WTC11 (cell line): ENCODE measurements at regions not wholly inside any gene's neighbourhood (a gene's known extent, or its start where the extent isn't known, plus 50 kb on each side); places are given as distances from the start of the nearest gene placed in this dataset.

Experiments
- ATAC-seq: fragments of 200-7000 bp; cut with Tn5 transposase; 2 replicates; pipeline ENCODE4 v1.10.0; 2021; ENCODE audit warnings: mild to moderate bottlenecking, moderate library complexity
- CTCF ChIA-PET: fragments of 300-600 bp; sonication (Branson Sonifier 250); formaldehyde crosslinking; loops from one replicate; lab custom pipeline; 2021; ENCODE audit warnings: antibody characterized with exemption; lab: Charles Lee
- POLR2A ChIA-PET: fragments of 350-600 bp; sonication (Branson Sonifier 250); formaldehyde crosslinking; loops from one replicate; lab custom pipeline; 2021; ENCODE audit warnings: antibody characterized with exemption; lab: Charles Lee
- DNase-seq: peaks from one replicate; pipeline ENCODE4 v3.0.0; 2021; ENCODE audit warnings: low spot score
- H3K27ac Mint-ChIP-seq: 2 replicates; pipeline ENCODE4 v1.8.0; 2021; ENCODE audit warnings: mixed read lengths
- H3K27me3 Mint-ChIP-seq: 2 replicates; pipeline ENCODE4 v1.8.0; 2021; ENCODE audit warnings: low read depth, mild to moderate bottlenecking, moderate library complexity, mixed read lengths
- H3K36me3 Mint-ChIP-seq: 2 replicates; pipeline ENCODE4 v1.8.0; 2021; ENCODE audit warnings: mixed read lengths
- H3K4me1 Mint-ChIP-seq: 2 replicates; pipeline ENCODE4 v1.8.0; 2022; ENCODE audit warnings: mixed read lengths
- H3K4me3 Mint-ChIP-seq: 2 replicates; pipeline ENCODE4 v1.8.0; 2021; ENCODE audit warnings: mild to moderate bottlenecking, moderate library complexity, mixed read lengths
- H3K9me3 Mint-ChIP-seq: 2 replicates; pipeline ENCODE4 v1.8.0; 2021; ENCODE audit warnings: mixed read lengths
- ESRRA ChIP-seq: sonication (generic); formaldehyde crosslinking; IDR thresholded peaks from 2 replicates; pipeline ENCODE4 v1.8.1; 2022; ENCODE audit warnings: mild to moderate bottlenecking, missing genetic modification reagents, borderline replicate concordance
- ETV6 ChIP-seq: sonication (generic); formaldehyde crosslinking; IDR thresholded peaks from 2 replicates; pipeline ENCODE4 v1.8.1; 2022; ENCODE audit warnings: mild to moderate bottlenecking, missing genetic modification reagents
- FOXJ3 ChIP-seq: sonication (generic); formaldehyde crosslinking; IDR thresholded peaks from 2 replicates; pipeline ENCODE4 v1.9.0; 2021; ENCODE audit warnings: missing genetic modification reagents, mild to moderate bottlenecking, borderline replicate concordance
- FOXP1 ChIP-seq: sonication (generic); formaldehyde crosslinking; IDR thresholded peaks from 2 replicates; pipeline ENCODE4 v1.8.0; 2022; ENCODE audit warnings: missing genetic modification reagents, mild to moderate bottlenecking, moderate library complexity, borderline replicate concordance
- GABPB1 ChIP-seq: sonication (generic); formaldehyde crosslinking; IDR thresholded peaks from 2 replicates; pipeline ENCODE4 v1.8.1; 2023; ENCODE audit warnings: mild to moderate bottlenecking, missing genetic modification reagents
- GTF2I ChIP-seq: fragments of 250-450 bp; sonication (Bioruptor Pico); conservative IDR thresholded peaks from 2 replicates; pipeline ENCODE4 v1.4.0; 2021; ENCODE audit warnings: mild to moderate bottlenecking
- JAZF1 ChIP-seq: fragments of 250-450 bp; sonication (Bioruptor Pico); IDR thresholded peaks from 2 replicates; pipeline ENCODE4 v1.9.0; 2021; ENCODE audit warnings: moderate library complexity, mild to moderate bottlenecking, inconsistent platforms
- NFATC4 ChIP-seq: fragments of 250-450 bp; sonication (Bioruptor Pico); IDR thresholded peaks from 2 replicates; pipeline ENCODE4 v1.9.0; 2021; ENCODE audit warnings: mild to moderate bottlenecking
- NR1H2 ChIP-seq: sonication (generic); formaldehyde crosslinking; IDR thresholded peaks from 2 replicates; pipeline ENCODE4 v1.9.0; 2021; ENCODE audit warnings: mild to moderate bottlenecking, moderate library complexity, missing genetic modification reagents
- SMAD4 ChIP-seq: sonication (generic); formaldehyde crosslinking; IDR thresholded peaks from 2 replicates; pipeline ENCODE4 v1.8.0; 2022; ENCODE audit warnings: mild to moderate bottlenecking, missing genetic modification reagents
- ZNF396 ChIP-seq: fragments of 250-450 bp; sonication (Bioruptor Pico); IDR thresholded peaks from 2 replicates; pipeline ENCODE4 v1.8.0; 2021; ENCODE audit warnings: mild to moderate bottlenecking, moderate library complexity, borderline replicate concordance
- TF ChIP-seq, protein P1 (sequence below): sonication (generic); formaldehyde crosslinking; IDR thresholded peaks from 2 replicates; pipeline ENCODE4 v1.8.1; 2023; ENCODE audit warnings: mild to moderate bottlenecking, moderate library complexity, missing genetic modification reagents
- TF ChIP-seq, protein P2 (sequence below): sonication (generic); formaldehyde crosslinking; IDR thresholded peaks from 2 replicates; pipeline ENCODE4 v1.8.0; 2023; ENCODE audit warnings: mild to moderate bottlenecking, missing genetic modification reagents
- TF ChIP-seq, protein P3 (sequence below): sonication (generic); formaldehyde crosslinking; IDR thresholded peaks from 2 replicates; pipeline ENCODE4 v1.8.1; 2023; ENCODE audit warnings: mild to moderate bottlenecking, missing genetic modification reagents, borderline replicate concordance
- TF ChIP-seq, protein P4 (sequence below): sonication (generic); formaldehyde crosslinking; IDR thresholded peaks from 2 replicates; pipeline ENCODE4 v1.8.1; 2022; ENCODE audit warnings: mild to moderate bottlenecking, missing genetic modification reagents, moderate library complexity, borderline replicate concordance
- TF ChIP-seq, protein P5 (sequence below): sonication (generic); formaldehyde crosslinking; IDR thresholded peaks from 2 replicates; pipeline ENCODE4 v1.8.0; 2022; ENCODE audit warnings: mild to moderate bottlenecking, missing genetic modification reagents
- TF ChIP-seq, protein P6 (sequence below): fragments of 250-450 bp; sonication (Bioruptor Pico); IDR thresholded peaks from 2 replicates; pipeline ENCODE4 v1.9.0; 2021; ENCODE audit warnings: mild to moderate bottlenecking
- TF ChIP-seq, protein P7 (sequence below): fragments of 250-450 bp; sonication (Bioruptor Pico); IDR thresholded peaks from 2 replicates; pipeline ENCODE4 v1.9.0; 2021; ENCODE audit warnings: moderate library complexity, mild to moderate bottlenecking, inconsistent platforms, borderline replicate concordance

DNA sequence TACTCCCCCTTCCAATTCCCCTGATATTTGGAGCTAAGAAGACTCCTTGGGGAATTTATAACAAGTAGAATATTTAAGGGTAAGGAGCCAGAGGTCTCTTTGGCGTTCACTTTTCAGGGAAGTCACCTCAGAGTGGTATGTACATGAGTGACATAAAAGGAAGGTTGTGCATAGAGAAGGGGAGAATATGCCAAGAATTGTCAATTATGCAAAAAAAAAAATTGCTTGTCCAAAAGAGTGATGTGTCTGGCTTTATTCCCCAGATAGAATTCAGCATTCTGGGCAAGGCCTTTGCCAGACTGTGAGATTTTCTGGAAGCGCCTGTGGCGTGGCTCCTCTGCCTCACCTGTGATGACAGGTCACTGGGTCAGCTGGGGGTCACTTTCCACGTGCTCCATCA lies 170.2 kb downstream of the MIAT start:
- Mint-ChIP-seq H3K9me3 (no peaks in the 10 kb centered on the region), H3K27ac (no peak overlapping the region), H3K27me3 (no peaks in the 10 kb centered on the region), H3K36me3 (no peaks in the 10 kb centered on the region), H3K4me1 (no peaks in the 10 kb centered on the region), H3K4me3 (no peak overlapping the region)
- CTCF ChIA-PET = interaction anchor here (0.7 to 3.8 kb wide), 4 partner anchors 8 to 149 kb away, joined by 3 to 11 read pairs (median 4); no protein-coding TSS in a partner anchor
- DNase-seq = no peak
- TF ChIP-seq JAZF1 (CRISPR knock-in tag) = no peak
- TF ChIP-seq, protein P1, sequence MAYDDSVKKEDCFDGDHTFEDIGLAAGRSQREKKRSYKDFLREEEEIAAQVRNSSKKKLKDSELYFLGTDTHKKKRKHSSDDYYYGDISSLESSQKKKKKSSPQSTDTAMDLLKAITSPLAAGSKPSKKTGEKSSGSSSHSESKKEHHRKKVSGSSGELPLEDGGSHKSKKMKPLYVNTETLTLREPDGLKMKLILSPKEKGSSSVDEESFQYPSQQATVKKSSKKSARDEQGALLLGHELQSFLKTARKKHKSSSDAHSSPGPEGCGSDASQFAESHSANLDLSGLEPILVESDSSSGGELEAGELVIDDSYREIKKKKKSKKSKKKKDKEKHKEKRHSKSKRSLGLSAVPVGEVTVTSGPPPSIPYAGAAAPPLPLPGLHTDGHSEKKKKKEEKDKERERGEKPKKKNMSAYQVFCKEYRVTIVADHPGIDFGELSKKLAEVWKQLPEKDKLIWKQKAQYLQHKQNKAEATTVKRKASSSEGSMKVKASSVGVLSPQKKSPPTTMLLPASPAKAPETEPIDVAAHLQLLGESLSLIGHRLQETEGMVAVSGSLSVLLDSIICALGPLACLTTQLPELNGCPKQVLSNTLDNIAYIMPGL = no peak
- no peak for TF ChIP-seq FOXJ3
- TF ChIP-seq, protein P2, sequence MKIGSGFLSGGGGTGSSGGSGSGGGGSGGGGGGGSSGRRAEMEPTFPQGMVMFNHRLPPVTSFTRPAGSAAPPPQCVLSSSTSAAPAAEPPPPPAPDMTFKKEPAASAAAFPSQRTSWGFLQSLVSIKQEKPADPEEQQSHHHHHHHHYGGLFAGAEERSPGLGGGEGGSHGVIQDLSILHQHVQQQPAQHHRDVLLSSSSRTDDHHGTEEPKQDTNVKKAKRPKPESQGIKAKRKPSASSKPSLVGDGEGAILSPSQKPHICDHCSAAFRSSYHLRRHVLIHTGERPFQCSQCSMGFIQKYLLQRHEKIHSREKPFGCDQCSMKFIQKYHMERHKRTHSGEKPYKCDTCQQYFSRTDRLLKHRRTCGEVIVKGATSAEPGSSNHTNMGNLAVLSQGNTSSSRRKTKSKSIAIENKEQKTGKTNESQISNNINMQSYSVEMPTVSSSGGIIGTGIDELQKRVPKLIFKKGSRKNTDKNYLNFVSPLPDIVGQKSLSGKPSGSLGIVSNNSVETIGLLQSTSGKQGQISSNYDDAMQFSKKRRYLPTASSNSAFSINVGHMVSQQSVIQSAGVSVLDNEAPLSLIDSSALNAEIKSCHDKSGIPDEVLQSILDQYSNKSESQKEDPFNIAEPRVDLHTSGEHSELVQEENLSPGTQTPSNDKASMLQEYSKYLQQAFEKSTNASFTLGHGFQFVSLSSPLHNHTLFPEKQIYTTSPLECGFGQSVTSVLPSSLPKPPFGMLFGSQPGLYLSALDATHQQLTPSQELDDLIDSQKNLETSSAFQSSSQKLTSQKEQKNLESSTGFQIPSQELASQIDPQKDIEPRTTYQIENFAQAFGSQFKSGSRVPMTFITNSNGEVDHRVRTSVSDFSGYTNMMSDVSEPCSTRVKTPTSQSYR (CRISPR knock-in tag) = no peak
- no peak for TF ChIP-seq SMAD4 (CRISPR knock-in tag)
- no peak for TF ChIP-seq ETV6 (CRISPR knock-in tag)
- TF ChIP-seq, protein P3, sequence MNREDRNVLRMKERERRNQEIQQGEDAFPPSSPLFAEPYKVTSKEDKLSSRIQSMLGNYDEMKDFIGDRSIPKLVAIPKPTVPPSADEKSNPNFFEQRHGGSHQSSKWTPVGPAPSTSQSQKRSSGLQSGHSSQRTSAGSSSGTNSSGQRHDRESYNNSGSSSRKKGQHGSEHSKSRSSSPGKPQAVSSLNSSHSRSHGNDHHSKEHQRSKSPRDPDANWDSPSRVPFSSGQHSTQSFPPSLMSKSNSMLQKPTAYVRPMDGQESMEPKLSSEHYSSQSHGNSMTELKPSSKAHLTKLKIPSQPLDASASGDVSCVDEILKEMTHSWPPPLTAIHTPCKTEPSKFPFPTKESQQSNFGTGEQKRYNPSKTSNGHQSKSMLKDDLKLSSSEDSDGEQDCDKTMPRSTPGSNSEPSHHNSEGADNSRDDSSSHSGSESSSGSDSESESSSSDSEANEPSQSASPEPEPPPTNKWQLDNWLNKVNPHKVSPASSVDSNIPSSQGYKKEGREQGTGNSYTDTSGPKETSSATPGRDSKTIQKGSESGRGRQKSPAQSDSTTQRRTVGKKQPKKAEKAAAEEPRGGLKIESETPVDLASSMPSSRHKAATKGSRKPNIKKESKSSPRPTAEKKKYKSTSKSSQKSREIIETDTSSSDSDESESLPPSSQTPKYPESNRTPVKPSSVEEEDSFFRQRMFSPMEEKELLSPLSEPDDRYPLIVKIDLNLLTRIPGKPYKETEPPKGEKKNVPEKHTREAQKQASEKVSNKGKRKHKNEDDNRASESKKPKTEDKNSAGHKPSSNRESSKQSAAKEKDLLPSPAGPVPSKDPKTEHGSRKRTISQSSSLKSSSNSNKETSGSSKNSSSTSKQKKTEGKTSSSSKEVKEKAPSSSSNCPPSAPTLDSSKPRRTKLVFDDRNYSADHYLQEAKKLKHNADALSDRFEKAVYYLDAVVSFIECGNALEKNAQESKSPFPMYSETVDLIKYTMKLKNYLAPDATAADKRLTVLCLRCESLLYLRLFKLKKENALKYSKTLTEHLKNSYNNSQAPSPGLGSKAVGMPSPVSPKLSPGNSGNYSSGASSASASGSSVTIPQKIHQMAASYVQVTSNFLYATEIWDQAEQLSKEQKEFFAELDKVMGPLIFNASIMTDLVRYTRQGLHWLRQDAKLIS (CRISPR knock-in tag) = no peak
- TF ChIP-seq, protein P4, sequence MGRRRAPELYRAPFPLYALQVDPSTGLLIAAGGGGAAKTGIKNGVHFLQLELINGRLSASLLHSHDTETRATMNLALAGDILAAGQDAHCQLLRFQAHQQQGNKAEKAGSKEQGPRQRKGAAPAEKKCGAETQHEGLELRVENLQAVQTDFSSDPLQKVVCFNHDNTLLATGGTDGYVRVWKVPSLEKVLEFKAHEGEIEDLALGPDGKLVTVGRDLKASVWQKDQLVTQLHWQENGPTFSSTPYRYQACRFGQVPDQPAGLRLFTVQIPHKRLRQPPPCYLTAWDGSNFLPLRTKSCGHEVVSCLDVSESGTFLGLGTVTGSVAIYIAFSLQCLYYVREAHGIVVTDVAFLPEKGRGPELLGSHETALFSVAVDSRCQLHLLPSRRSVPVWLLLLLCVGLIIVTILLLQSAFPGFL = no peak
- POLR2A ChIA-PET = no interaction called here
- no peak for ATAC-seq

DNA sequence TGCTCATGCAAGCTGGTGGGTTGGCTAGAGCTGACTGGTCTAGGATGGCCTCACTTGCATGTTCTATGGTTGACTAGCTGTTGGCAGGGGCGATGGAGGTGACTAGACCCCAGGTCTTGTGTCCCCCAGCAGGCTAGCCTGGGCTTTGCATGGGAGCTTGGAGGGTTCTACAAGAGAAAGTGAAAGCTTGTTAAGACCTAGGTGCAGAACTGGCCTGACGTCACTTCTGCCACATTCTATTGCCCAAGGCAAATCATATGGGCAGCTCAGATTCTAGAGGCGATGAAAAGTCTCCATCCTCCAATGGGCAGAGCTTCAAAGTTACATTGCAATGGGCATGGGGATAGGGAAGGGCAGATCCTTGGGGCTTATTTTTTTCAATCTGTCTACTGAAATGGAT lies 170.9 kb downstream of the MIAT start:
- Mint-ChIP-seq H3K27ac (no peak overlapping the region), H3K27me3 (no peaks in the 10 kb centered on the region), H3K36me3 (no peaks in the 10 kb centered on the region), H3K9me3 (no peaks in the 10 kb centered on the region), H3K4me3 (no peak overlapping the region), H3K4me1 (no peaks in the 10 kb centered on the region)
- TF ChIP-seq NFATC4 (CRISPR knock-in tag) (no peak), ESRRA (CRISPR knock-in tag) (no peak), ZNF396 (no peak), GTF2I (CRISPR knock-in tag) (no peak), FOXP1 (CRISPR knock-in tag) (no peak), NR1H2 (CRISPR knock-in tag) (no peak), GABPB1 (CRISPR knock-in tag) (no peak)
- TF ChIP-seq, protein P5, sequence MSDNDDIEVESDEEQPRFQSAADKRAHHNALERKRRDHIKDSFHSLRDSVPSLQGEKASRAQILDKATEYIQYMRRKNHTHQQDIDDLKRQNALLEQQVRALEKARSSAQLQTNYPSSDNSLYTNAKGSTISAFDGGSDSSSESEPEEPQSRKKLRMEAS (CRISPR knock-in tag) = no peak
- TF ChIP-seq, protein P6, sequence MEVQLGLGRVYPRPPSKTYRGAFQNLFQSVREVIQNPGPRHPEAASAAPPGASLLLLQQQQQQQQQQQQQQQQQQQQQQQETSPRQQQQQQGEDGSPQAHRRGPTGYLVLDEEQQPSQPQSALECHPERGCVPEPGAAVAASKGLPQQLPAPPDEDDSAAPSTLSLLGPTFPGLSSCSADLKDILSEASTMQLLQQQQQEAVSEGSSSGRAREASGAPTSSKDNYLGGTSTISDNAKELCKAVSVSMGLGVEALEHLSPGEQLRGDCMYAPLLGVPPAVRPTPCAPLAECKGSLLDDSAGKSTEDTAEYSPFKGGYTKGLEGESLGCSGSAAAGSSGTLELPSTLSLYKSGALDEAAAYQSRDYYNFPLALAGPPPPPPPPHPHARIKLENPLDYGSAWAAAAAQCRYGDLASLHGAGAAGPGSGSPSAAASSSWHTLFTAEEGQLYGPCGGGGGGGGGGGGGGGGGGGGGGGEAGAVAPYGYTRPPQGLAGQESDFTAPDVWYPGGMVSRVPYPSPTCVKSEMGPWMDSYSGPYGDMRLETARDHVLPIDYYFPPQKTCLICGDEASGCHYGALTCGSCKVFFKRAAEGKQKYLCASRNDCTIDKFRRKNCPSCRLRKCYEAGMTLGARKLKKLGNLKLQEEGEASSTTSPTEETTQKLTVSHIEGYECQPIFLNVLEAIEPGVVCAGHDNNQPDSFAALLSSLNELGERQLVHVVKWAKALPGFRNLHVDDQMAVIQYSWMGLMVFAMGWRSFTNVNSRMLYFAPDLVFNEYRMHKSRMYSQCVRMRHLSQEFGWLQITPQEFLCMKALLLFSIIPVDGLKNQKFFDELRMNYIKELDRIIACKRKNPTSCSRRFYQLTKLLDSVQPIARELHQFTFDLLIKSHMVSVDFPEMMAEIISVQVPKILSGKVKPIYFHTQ (CRISPR knock-in tag) = no peak
- TF ChIP-seq, protein P4 = no peak
- TF ChIP-seq, protein P7, sequence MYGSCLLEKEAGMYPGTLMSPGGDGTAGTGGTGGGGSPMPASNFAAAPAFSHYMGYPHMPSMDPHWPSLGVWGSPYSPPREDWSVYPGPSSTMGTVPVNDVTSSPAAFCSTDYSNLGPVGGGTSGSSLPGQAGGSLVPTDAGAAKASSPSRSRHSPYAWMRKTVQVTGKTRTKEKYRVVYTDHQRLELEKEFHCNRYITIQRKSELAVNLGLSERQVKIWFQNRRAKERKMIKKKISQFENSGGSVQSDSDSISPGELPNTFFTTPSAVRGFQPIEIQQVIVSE (CRISPR knock-in tag) = no peak
- ATAC-seq (no peak), DNase-seq (no peak)
- ChIA-PET POLR2A (no interaction called here), CTCF (interaction anchor here (0.7 to 3.8 kb wide), 4 partner anchors 29 to 150 kb away, joined by 3 to 11 read pairs (median 4); no protein-coding TSS in a partner anchor)
